GM12878 (cell line): ENCODE measurements at regions not wholly inside any gene's neighbourhood (a gene's known extent, or its start where the extent isn't known, plus 50 kb on each side); places are given as distances from the start of the nearest gene placed in this dataset.

Source experiments
- ATAC-seq: fragments of 200-7000 bp; cut with Tn5 transposase; 3 replicates; pipeline ENCODE4 v1.9.1; 2020; ENCODE audit warnings: mild to moderate bottlenecking, moderate library complexity
- BruUV-seq: library from RNA; stranded (reverse); fragments of 400-500 nt; replicated peaks from 2 replicates; lab custom pipeline; 2021; lab: Mats Ljungman, UMichigan
- CTCF ChIA-PET: fragments of 300-600 bp; sonication (Branson Sonifier 250); formaldehyde crosslinking; extraction: SDS; loops from one replicate; lab custom pipeline; 2021; ENCODE audit warnings: inconsistent platforms; lab: Yijun Ruan, JAX
- POLR2A ChIA-PET: fragments of 350-600 bp; formaldehyde crosslinking; extraction: SDS; loops from one replicate; lab custom pipeline; 2021; ENCODE audit warnings: inconsistent platforms; lab: Charles Lee
- RAD21 ChIA-PET: fragments of 300-600 bp; sonication (Branson Sonifier 250); formaldehyde crosslinking; loops from one replicate; lab custom pipeline; 2023; ENCODE audit warnings: antibody characterized with exemption; ENCODE audit not compliant: unreplicated experiment; lab: Charles Lee
- SMC1A ChIA-PET: fragments of 300-600 bp; sonication (Branson Sonifier 250); formaldehyde crosslinking; loops from one replicate; lab custom pipeline; 2023; ENCODE audit not compliant: unreplicated experiment, uncharacterized antibody; lab: Charles Lee
- DNase-seq: peaks from one replicate; pipeline ENCODE4 v3.0.0-alpha.2; 2011; ENCODE audit warnings: low read depth, low spot score
- FAIRE-seq: peaks from 3 replicates; lab custom pipeline; 2011; peaks lifted over from hg19 to GRCh38; lab: Jason Lieb, UNC
- H2AFZ ChIP-seq: 2 replicates; pipeline ENCODE4 v1.6.0; 2011; ENCODE audit warnings: low read depth, low read length, control low read depth; ENCODE audit not compliant: control insufficient read depth
- H3K27ac ChIP-seq: 2 replicates; pipeline ENCODE4 v1.5.1; 2011; ENCODE audit warnings: control low read depth; ENCODE audit not compliant: control insufficient read depth, insufficient read depth
- H3K27me3 ChIP-seq, 2 experiments: replicated peaks in 1 of 2; 2 replicates each; pipeline versions ENCODE4 v1.6.0 to v1.6.1; 2011; ENCODE audit warnings: low read length in 1 of 2; ENCODE audit not compliant: control insufficient read depth in 2 of 2, insufficient read depth in 2 of 2
- H3K36me3 ChIP-seq, 2 experiments: 2 replicates each; pipeline ENCODE4 v1.5.1; 2011; ENCODE audit warnings: low read length in 1 of 2; ENCODE audit not compliant: control insufficient read depth in 2 of 2, insufficient read depth in 2 of 2
- H3K4me1 ChIP-seq: 2 replicates; pipeline ENCODE4 v1.6.1; 2011; ENCODE audit warnings: mild to moderate bottlenecking, low read length, moderate library complexity, mixed read lengths; ENCODE audit not compliant: control insufficient read depth, insufficient read depth
- H3K4me2 ChIP-seq: 2 replicates; pipeline ENCODE4 v1.6.0; 2011; ENCODE audit warnings: control low read depth; ENCODE audit not compliant: control insufficient read depth, insufficient read depth
- H3K4me3 ChIP-seq: fragments of 200-600 bp; sonication (generic); 2 replicates; pipeline ENCODE4 v1.5.1; 2016
- H3K79me2 ChIP-seq: 2 replicates; pipeline ENCODE4 v1.6.0; 2011; ENCODE audit warnings: low read length; ENCODE audit not compliant: control insufficient read depth, insufficient read depth
- H3K9ac ChIP-seq: 2 replicates; pipeline ENCODE4 v1.8.0; 2011; ENCODE audit warnings: low read length, control low read depth, mixed read lengths; ENCODE audit not compliant: control insufficient read depth, insufficient read depth
- H3K9me3 ChIP-seq: replicated peaks from 3 replicates; pipeline ENCODE4 v1.5.1; 2011; ENCODE audit warnings: mild to moderate bottlenecking, low read length; ENCODE audit not compliant: control insufficient read depth, insufficient read depth
- H4K20me1 ChIP-seq: 2 replicates; pipeline ENCODE4 v1.6.0; 2011; ENCODE audit not compliant: control insufficient read depth, insufficient read depth
- DPF2 ChIP-seq: fragments of 450-650 bp; IDR thresholded peaks from 2 replicates; pipeline ENCODE4 v1.6.1; 2017; ENCODE audit warnings: mild to moderate bottlenecking
- E4F1 ChIP-seq: fragments of 450-650 bp; IDR thresholded peaks from 2 replicates; pipeline ENCODE4 v1.6.1; 2018; ENCODE audit warnings: borderline replicate concordance, mild to moderate bottlenecking; ENCODE audit not compliant: partially characterized antibody
- SMARCA5 ChIP-seq: fragments of 450-650 bp; IDR thresholded peaks from 2 replicates; pipeline ENCODE4 v1.6.1; 2017; ENCODE audit warnings: mild to moderate bottlenecking
- WGBS: methylation state at CpG from one replicate; pipeline ENCODE4 v1.1.6; 2016; ENCODE audit warnings: low lambda C conversion rate; ENCODE audit not compliant: insufficient replicate concordance, insufficient coverage; ENCODE audit errors: missing lambda C conversion rate; 5-methylcytosine and 5-hydroxymethylcytosine counted together
- in situ Hi-C: fragments of 300-500 bp; cut with MboI; formaldehyde crosslinking; loops from 9 replicates; pipeline ENCODE4 v1.14.3; 2018; ENCODE audit warnings: mixed read lengths
- intact Hi-C: fragments of 100-400 bp; cut with micrococcal nuclease; formaldehyde crosslinking; loops from one replicate; pipeline ENCODE4 v1.14.2; 2022; ENCODE audit not compliant: unreplicated experiment

GRCh38 chr3:181075098-181075497, 85.6 kb upstream of the DNAJC19 start (continued):
- TF ChIP-seq E4F1 (no peak), DPF2 (no peak)

GRCh38 chr3:181066143-181067087, 76.9 kb upstream of the DNAJC19 start:
- CTCF ChIA-PET = no interaction called here
- H4K20me1 ChIP-seq = no peaks in the 10 kb centered on the region
- no TSS peak for BruUV-seq
- WGBS = 19% methylated on average over 4 of the region's 4 CpGs
- no peak overlapping the region for H3K9ac ChIP-seq
- RAD21 ChIA-PET = no interaction called here
- no peaks in the 10 kb centered on the region for H3K9me3 ChIP-seq
- H3K4me2 ChIP-seq = no peak overlapping the region
- H2AFZ ChIP-seq = no peak overlapping the region
- POLR2A ChIA-PET = interaction anchor here (0.7 kb wide), 1 partner anchor 426 kb away, joined by 6 read pairs; no protein-coding TSS in a partner anchor
- no peak overlapping the region for H3K4me3 ChIP-seq
- no peak for FAIRE-seq
- DNase-seq = no peak
- TF ChIP-seq SMARCA5 = no peak
- H3K4me1 ChIP-seq = no peaks in the 10 kb centered on the region
- no peak overlapping the region for H3K27ac ChIP-seq
- in situ Hi-C loops = no loop called here
- no peaks in the 10 kb centered on the region; a peak in 1 of 4 replicates for H3K27me3 ChIP-seq
- H3K36me3 ChIP-seq = no peaks in the 10 kb centered on the region
- H3K79me2 ChIP-seq = no peaks in the 10 kb centered on the region
- intact Hi-C loops = no loop called here
- ATAC-seq = no peak
- SMC1A ChIA-PET = interaction anchor here (0.6 kb wide), 1 partner anchor 30 kb away, joined by 3 read pairs; no protein-coding TSS in a partner anchor
